GM12892 (cell line): ENCODE measurements at regions not wholly inside any gene's neighbourhood (a gene's known extent, or its start where the extent isn't known, plus 50 kb on each side); places are given as distances from the start of the nearest gene placed in this dataset.

Experiments
- POLR2A ChIP-seq: IDR thresholded peaks from 2 replicates; pipeline ENCODE4 v1.6.1; 2011; ENCODE audit warnings: low read depth, low read length, control low read depth
- POLR2AphosphoS5 ChIP-seq: IDR thresholded peaks from 2 replicates; pipeline ENCODE4 v1.6.1; 2011; ENCODE audit warnings: low read depth, low read length, control low read depth
- TAF1 ChIP-seq: IDR thresholded peaks from 2 replicates; pipeline ENCODE4 v1.6.1; 2011; ENCODE audit warnings: low read depth, mild to moderate bottlenecking, control low read depth, low read length, borderline replicate concordance

GRCh38 chr5:27590503-27590902 is 552.1 kb upstream of the CDH9 start:
- TF ChIP-seq POLR2AphosphoS5 (no peak), POLR2A (no peak), TAF1 (no peak)
